ENCODE measurements at regions not wholly inside any gene's neighbourhood (a gene's known extent, or its start where the extent isn't known, plus 50 kb on each side); places are given as distances from the start of the nearest gene placed in this dataset.
A peak's percentile ranks its signal among the peaks of the same experiment; 100 is the strongest.

DNA sequence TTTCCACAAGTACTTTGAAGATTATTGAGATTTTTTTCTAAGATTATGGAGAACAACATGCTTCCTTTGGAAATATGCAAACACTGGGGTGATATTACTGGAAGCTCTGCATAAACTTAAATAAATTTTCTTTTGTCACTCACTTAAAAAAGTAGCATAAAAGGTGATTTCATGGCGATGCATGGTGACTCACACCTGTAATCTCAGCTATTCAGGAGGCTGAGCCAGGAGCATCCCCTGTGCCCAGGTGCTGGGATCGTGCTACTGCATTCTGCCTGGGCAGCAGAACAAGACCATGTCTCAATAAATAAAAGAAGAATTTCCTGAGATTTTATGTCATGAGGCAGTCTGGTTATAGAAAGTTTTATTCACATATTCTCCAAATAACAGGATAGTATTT is 679.1 kb upstream of the CDH2 start:
- H3K36me3 ChIP-seq: no peaks in the 10 kb centered on the region
- TF ChIP-seq, protein P1, sequence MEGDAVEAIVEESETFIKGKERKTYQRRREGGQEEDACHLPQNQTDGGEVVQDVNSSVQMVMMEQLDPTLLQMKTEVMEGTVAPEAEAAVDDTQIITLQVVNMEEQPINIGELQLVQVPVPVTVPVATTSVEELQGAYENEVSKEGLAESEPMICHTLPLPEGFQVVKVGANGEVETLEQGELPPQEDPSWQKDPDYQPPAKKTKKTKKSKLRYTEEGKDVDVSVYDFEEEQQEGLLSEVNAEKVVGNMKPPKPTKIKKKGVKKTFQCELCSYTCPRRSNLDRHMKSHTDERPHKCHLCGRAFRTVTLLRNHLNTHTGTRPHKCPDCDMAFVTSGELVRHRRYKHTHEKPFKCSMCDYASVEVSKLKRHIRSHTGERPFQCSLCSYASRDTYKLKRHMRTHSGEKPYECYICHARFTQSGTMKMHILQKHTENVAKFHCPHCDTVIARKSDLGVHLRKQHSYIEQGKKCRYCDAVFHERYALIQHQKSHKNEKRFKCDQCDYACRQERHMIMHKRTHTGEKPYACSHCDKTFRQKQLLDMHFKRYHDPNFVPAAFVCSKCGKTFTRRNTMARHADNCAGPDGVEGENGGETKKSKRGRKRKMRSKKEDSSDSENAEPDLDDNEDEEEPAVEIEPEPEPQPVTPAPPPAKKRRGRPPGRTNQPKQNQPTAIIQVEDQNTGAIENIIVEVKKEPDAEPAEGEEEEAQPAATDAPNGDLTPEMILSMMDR (IDR thresholded peaks at IDR 0.05): no peak
- H3K4me3 ChIP-seq: no peak overlapping the region
- H3K27me3 ChIP-seq: no peaks in the 10 kb centered on the region
- no peaks in the 10 kb centered on the region for H3K9me3 ChIP-seq
- intact Hi-C loops (cut with DNase I): no loop called here
- H3K27ac ChIP-seq: no peak overlapping the region
- no peak for ATAC-seq
- no peak for DNase-seq
- H3K4me1 ChIP-seq: no peaks in the 10 kb centered on the region

DNA sequence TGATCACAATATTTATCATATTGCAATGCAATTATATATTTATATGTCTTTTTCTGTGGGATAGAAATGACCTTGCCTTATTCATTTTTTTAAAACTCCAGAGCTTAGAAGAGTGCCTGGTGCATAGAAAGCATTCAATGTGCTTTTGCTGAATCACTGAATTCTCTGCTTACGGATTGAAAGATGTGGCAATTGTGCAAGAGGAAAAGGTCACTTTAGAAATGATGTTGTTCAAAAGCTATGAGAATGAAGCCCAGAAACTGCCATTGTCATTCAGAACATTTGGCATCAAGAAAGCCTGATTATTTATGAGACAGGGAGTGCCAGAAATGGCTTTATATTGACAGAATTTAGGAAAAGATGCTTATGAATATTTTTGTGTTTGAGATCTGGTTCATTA is 678.6 kb upstream of the CDH2 start:
- H3K36me3 ChIP-seq: no peaks in the 10 kb centered on the region
- TF ChIP-seq, protein P1 (IDR thresholded peaks at IDR 0.05): no peak
- H3K27me3 ChIP-seq: no peaks in the 10 kb centered on the region
- intact Hi-C loops (cut with DNase I): no loop called here
- no peak overlapping the region for H3K27ac ChIP-seq
- no peaks in the 10 kb centered on the region for H3K4me1 ChIP-seq
- no peaks in the 10 kb centered on the region for H3K9me3 ChIP-seq
- DNase-seq (no peak), ATAC-seq (no peak)
- H3K4me3 ChIP-seq: no peak overlapping the region

DNA sequence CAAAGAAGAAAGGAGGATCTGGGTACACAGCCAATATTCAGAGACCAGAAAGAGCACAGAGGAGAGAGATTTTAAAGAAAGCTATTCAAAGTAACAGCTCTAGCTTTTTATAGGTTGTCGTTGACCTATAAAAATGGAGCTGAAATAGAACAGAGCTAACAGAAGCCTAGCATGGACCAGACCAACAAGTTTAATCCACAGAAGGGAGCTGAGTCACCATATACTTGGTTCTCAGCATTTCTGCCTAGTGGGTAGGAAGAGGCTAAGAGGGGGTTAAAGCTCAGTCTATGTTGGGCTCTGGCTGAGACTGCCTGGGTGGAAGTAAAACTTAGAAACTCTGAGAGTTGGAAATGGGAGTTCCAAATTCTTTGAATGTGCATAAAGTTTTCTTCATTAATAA is 678.0 kb upstream of the CDH2 start:
- ATAC-seq: no peak
- Histone ChIP-seq H3K27ac (no peak overlapping the region), H3K36me3 (no peaks in the 10 kb centered on the region), H3K4me3 (no peak overlapping the region), H3K4me1 (no peaks in the 10 kb centered on the region), H3K27me3 (no peaks in the 10 kb centered on the region), H3K9me3 (no peaks in the 10 kb centered on the region)
- intact Hi-C loops (cut with DNase I): no loop called here
- no peak for DNase-seq
- TF ChIP-seq, protein P1 (IDR thresholded peaks at IDR 0.05): no peak

DNA sequence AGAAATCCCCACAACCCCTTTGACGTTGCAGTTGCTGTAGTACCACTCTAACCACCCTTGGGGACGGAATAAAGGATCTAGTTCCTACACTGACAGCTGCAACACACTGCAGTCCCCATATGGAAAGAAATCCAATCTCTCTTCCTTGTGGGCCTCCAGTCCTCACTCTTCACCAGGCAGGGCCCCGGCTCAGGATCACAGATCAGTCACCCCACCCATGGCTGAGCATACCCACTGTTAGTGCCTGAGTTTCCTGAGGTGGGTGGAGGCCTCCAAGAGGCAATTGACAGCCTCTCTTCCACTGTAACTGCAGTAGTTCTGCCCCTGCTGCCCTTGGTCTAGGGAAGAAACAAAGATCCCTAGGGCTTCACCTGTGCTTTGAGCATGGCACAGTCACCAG is 670.0 kb upstream of the CDH2 start:
- H3K4me3 ChIP-seq: no peak overlapping the region
- H3K36me3 ChIP-seq: no peaks in the 10 kb centered on the region
- no peak overlapping the region for H3K27ac ChIP-seq
- H3K27me3 ChIP-seq: no peaks in the 10 kb centered on the region
- ATAC-seq (peak; percentile 10), DNase-seq (no peak)
- no peaks in the 10 kb centered on the region for H3K9me3 ChIP-seq
- intact Hi-C loops (cut with DNase I): no loop called here
- TF ChIP-seq, protein P1 (IDR thresholded peaks at IDR 0.05): no peak
- no peaks in the 10 kb centered on the region for H3K4me1 ChIP-seq

DNA sequence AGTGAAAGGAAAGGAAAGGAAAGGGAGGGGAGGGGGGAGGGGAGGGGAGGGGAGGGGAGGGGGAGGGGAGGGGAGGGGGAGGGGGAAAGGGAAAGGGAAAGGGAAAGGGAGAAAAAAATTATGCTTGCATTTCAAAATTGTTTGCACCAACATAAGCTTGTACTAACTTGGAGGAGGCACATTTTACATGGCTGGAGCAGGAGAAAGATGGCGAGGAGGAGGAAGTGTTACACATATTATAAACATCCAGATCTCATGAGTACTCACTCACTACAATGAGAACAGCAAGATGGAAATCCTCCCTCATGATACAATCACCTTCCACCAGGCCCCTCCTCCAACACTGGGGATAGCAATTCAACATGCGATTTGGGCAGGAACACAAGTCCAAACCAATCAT is 660.2 kb upstream of the CDH2 start:
- no peak overlapping the region for H3K4me3 ChIP-seq
- H3K36me3 ChIP-seq: no peaks in the 10 kb centered on the region
- H3K9me3 ChIP-seq: no peaks in the 10 kb centered on the region
- ATAC-seq (no peak), DNase-seq (no peak)
- no peaks in the 10 kb centered on the region for H3K4me1 ChIP-seq
- TF ChIP-seq, protein P1 (IDR thresholded peaks at IDR 0.05): no peak
- H3K27me3 ChIP-seq: no peaks in the 10 kb centered on the region
- no peak overlapping the region for H3K27ac ChIP-seq
- intact Hi-C loops (cut with DNase I): no loop called here

DNA sequence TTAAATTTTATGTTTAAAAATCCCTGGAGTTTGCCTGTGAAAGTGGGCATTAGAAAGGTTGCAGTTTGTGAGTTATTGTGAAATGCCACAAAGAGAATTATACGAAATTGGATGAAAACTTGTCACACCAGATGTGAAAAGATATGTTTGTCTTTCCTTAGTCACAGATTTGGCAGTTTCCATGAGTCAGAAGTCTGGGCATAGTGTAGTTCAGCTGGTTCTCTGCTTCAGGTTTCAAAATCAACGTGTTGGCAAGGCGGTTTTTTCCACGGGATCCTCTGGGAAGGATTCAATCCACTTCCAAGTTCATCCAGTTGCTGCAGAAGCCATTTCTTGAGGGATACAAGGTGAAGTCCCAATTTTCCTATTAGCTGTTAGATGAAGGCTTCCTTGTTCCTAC is 658.0 kb upstream of the CDH2 start:
- H3K27ac ChIP-seq: no peak overlapping the region
- intact Hi-C loops (cut with DNase I): no loop called here
- no peak overlapping the region for H3K4me3 ChIP-seq
- DNase-seq (no peak), ATAC-seq (no peak)
- no peaks in the 10 kb centered on the region for H3K9me3 ChIP-seq
- H3K4me1 ChIP-seq: no peaks in the 10 kb centered on the region
- TF ChIP-seq, protein P1 (IDR thresholded peaks at IDR 0.05): no peak
- no peaks in the 10 kb centered on the region for H3K27me3 ChIP-seq
- no peaks in the 10 kb centered on the region for H3K36me3 ChIP-seq

Measured in upper lobe of right lung (tissue), 1 donor.